ENCODE measurements at regions not wholly inside any gene's neighbourhood (a gene's known extent, or its start where the extent isn't known, plus 50 kb on each side); places are given as distances from the start of the nearest gene placed in this dataset.

- H3K27ac Mint-ChIP-seq: no peak overlapping the region
- no peaks in the 10 kb centered on the region for H3K9me3 Mint-ChIP-seq
- ATAC-seq: no peak
- DNase-seq: no peak
- no peaks in the 10 kb centered on the region for H3K27me3 Mint-ChIP-seq
- TF ChIP-seq, protein P1, sequence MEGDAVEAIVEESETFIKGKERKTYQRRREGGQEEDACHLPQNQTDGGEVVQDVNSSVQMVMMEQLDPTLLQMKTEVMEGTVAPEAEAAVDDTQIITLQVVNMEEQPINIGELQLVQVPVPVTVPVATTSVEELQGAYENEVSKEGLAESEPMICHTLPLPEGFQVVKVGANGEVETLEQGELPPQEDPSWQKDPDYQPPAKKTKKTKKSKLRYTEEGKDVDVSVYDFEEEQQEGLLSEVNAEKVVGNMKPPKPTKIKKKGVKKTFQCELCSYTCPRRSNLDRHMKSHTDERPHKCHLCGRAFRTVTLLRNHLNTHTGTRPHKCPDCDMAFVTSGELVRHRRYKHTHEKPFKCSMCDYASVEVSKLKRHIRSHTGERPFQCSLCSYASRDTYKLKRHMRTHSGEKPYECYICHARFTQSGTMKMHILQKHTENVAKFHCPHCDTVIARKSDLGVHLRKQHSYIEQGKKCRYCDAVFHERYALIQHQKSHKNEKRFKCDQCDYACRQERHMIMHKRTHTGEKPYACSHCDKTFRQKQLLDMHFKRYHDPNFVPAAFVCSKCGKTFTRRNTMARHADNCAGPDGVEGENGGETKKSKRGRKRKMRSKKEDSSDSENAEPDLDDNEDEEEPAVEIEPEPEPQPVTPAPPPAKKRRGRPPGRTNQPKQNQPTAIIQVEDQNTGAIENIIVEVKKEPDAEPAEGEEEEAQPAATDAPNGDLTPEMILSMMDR (IDR thresholded peaks at IDR 0.05): no peak
- H3K4me1 Mint-ChIP-seq (ENCODE audit: low read depth): no peaks in the 10 kb centered on the region
- intact Hi-C loops (cut with micrococcal nuclease): no loop called here
- H3K36me3 Mint-ChIP-seq (ENCODE audit: low read depth): no peaks in the 10 kb centered on the region
- no peak overlapping the region for H3K4me3 Mint-ChIP-seq
- ChIA-PET CTCF (no interaction called here), POLR2A (no interaction called here)
Observed at GRCh38 chr5:5044247-5044840, 95.8 kb upstream of the ADAMTS16 start.

GRCh38 chr5:5046680-5047502, 93.2 kb upstream of the ADAMTS16 start:
- TF ChIP-seq, protein P1 (IDR thresholded peaks at IDR 0.05): no peak
- DNase-seq (no peak), ATAC-seq (no peak)
- ChIA-PET POLR2A (no interaction called here), CTCF (no interaction called here)
- no peak overlapping the region for H3K4me3 Mint-ChIP-seq
- H3K36me3 Mint-ChIP-seq (ENCODE audit: low read depth): no peaks in the 10 kb centered on the region
- intact Hi-C loops (cut with micrococcal nuclease): no loop called here
- H3K27ac Mint-ChIP-seq: no peak overlapping the region
- H3K27me3 Mint-ChIP-seq: no peaks in the 10 kb centered on the region
- no peaks in the 10 kb centered on the region for H3K9me3 Mint-ChIP-seq
- no peaks in the 10 kb centered on the region for H3K4me1 Mint-ChIP-seq (ENCODE audit: low read depth)

DNA sequence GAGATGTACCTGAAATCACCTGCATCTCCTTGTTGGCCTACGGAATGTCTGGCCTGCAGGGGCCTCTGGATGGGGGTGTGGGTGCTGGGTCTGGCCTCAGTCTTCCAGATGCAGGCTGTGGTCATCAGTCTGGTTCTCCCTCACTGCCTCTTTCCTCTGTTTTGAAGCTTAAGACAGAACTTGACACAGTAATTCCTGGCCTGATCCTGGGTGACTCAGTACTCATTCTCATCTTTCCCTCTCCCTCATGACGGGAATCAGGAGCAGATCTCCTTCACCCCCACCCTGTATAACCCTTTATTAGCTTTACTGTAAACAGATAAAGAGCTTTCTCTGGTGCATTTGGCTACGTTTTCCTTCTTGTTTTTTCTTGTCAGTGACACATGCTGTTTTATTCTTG, 89.3 kb upstream of the ADAMTS16 start:
- Mint-ChIP-seq H3K36me3 (ENCODE audit: low read depth) (no peaks in the 10 kb centered on the region), H3K27me3 (no peaks in the 10 kb centered on the region)
- TF ChIP-seq, protein P1 (IDR thresholded peaks at IDR 0.05): no peak

DNA sequence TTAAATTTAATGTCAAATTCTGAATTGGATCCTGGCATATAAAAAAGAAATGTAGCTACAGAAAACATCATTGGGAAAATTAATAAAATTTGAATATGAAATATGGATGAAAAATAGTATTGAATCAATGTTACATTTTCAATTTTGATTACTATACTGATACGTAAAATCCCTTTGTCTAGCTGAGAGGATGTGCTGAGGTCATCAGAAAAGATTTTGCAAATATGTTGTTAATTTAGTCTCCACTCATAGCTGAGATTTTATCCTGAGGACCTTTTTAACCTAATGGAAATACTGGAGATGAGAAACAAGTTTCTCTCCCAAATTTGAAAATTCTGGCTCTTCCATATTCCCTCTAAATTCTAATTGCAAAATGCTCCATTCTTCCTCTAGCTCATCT, 84.4 kb upstream of the ADAMTS16 start:
- H3K27me3 Mint-ChIP-seq: peaks cover 2% of the 10 kb centered on the region
- ATAC-seq: no peak
- CTCF ChIA-PET: no interaction called here
- TF ChIP-seq, protein P1 (IDR thresholded peaks at IDR 0.05): no peak
- peaks cover 1% of the 10 kb centered on the region for H3K9me3 Mint-ChIP-seq
- no peak overlapping the region for H3K4me3 Mint-ChIP-seq
- no peak overlapping the region for H3K27ac Mint-ChIP-seq
- no peaks in the 10 kb centered on the region for H3K36me3 Mint-ChIP-seq (ENCODE audit: low read depth)
- no peaks in the 10 kb centered on the region for H3K4me1 Mint-ChIP-seq (ENCODE audit: low read depth)
- intact Hi-C loops (cut with micrococcal nuclease): no loop called here
- DNase-seq: no peak
- POLR2A ChIA-PET: no interaction called here

More for the DNA sequence above, 89.3 kb upstream of the ADAMTS16 start:
- Mint-ChIP-seq H3K27ac (no peak overlapping the region), H3K9me3 (no peaks in the 10 kb centered on the region), H3K4me1 (ENCODE audit: low read depth) (no peaks in the 10 kb centered on the region), H3K4me3 (no peak overlapping the region)
- ChIA-PET POLR2A (no interaction called here), CTCF (no interaction called here)
- intact Hi-C loops (cut with micrococcal nuclease): no loop called here
- no peak for ATAC-seq
- DNase-seq: no peak

DNA sequence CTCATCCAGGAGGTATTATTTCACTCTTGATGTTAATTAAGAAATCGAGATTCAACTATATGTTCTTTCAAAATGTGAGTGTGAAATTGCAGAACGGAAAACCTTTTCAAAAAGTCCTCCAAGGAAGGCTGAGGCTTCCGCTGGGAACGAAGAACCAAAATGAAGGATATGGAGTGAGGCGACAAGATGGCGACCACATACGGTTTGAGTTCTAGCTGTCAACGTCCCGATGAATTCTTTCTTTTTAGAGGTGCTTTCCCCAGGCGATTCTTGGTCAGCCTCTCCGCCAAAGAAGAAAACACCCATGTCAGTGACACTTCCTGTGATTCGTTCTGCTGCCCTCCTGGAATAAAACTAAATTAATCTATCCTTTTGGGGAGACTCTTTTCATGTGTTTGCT, 78.3 kb upstream of the ADAMTS16 start:
- H3K4me1 Mint-ChIP-seq (ENCODE audit: low read depth): no peaks in the 10 kb centered on the region
- TF ChIP-seq, protein P1 (IDR thresholded peaks at IDR 0.05): no peak
- H3K36me3 Mint-ChIP-seq (ENCODE audit: low read depth): no peaks in the 10 kb centered on the region
- no peak overlapping the region for H3K4me3 Mint-ChIP-seq
- ChIA-PET CTCF (no interaction called here), POLR2A (no interaction called here)
- peaks cover 1% of the 10 kb centered on the region for H3K9me3 Mint-ChIP-seq
- intact Hi-C loops (cut with micrococcal nuclease): no loop called here
- ATAC-seq: no peak
- H3K27ac Mint-ChIP-seq: no peak overlapping the region
- DNase-seq: no peak
- H3K27me3 Mint-ChIP-seq: peaks cover 2% of the 10 kb centered on the region
